NCI-H2171 (cell line): ENCODE measurements at regions not wholly inside any gene's neighbourhood (a gene's known extent, or its start where the extent isn't known, plus 50 kb on each side); places are given as distances from the start of the nearest gene placed in this dataset.
"Not testable (repeated sequence)": the region's sequence is repeated elsewhere in the genome, so short reads cannot be mapped to it uniquely, and the experiment has no call there.

Source experiments
- DNase-seq: peaks from one replicate; lab custom pipeline; 2025; lab: John Stamatoyannopoulos, UW

- DNase-seq: no peak
Observed at GRCh38 chr10:129039406-129040370, 427.4 kb upstream of the MGMT start.

- no peak for DNase-seq
Observed at GRCh38 chr10:129040377-129040776, 426.7 kb upstream of the MGMT start.

DNA sequence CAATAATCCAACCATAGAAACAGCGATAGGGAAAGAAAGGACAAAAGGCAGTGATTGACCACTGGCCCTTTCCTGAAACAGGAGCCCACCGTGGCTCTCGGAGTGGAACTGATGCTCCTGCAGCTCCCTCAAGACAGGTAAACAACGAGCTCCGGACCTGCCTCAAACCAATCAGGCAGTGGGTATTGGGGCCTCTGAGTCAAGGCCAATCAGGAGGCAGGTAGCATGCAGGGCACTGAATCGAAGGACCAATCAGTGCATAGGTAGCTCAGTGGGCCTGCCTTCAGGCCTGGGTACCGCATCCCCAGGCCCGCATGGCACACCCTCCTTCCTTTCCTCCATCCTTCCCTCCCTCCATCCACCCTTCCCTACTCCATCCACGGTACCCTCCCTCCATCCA, 425.1 kb upstream of the MGMT start:
- DNase-seq: no peak

- no peak for DNase-seq
Observed at GRCh38 chr10:129042776-129043595, 424.1 kb upstream of the MGMT start.

DNA sequence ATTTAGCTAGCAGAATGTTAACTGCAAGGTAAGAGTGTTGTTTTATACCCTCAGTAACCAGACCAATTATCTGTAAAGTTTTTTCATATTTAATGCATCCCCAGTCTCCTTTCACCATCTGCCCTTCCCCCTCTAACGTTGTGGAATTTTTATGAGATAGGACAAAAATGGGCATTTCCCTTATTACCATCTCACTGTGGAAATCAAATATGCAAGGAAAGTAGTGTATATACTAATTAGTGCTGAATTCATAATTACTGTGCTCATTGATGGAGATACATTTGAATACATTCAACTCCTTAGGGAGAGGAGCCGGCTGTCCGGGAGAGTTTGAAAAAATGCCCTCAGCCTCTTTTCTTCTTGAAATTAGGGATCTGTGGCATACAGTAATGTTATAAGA, 423.4 kb upstream of the MGMT start:
- DNase-seq: no peak

- DNase-seq: no peak
Observed at GRCh38 chr10:129045599-129045998, 421.4 kb upstream of the MGMT start.

DNA sequence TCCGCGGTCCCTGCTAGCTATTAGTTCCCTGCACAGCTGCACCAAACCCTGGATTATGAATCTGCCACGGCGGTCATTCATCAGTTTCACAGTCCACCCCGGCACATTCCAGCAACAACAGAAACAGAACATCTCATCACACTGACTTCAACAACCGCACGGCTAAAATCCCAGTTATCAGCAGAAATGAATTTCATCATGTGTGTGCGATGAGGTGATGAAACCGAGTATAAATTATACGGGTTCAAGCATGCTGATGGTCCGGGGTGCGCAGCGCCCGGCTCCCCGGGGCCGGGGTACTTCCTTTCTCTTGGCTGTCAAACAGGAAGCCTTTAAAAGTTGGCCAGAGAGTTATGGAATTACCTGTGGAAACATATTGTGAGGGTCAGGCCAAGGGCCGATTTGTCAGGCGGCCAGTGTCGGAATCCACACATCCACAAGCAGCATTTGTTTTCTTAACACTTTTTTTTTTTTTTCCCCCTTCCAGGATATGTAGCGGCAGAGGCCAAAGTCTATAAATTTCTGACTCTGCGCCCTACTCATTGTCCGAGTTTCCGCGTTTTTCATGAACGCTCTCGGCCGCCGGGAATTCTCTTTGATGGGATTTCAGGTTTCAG, 420.9 kb upstream of the MGMT start:
- no peak for DNase-seq

- no peak for DNase-seq
Observed at GRCh38 chr10:129046962-129047361, 420.1 kb upstream of the MGMT start.

GRCh38 chr10:129047600-129047999, 419.4 kb upstream of the MGMT start:
- DNase-seq: no peak

DNA sequence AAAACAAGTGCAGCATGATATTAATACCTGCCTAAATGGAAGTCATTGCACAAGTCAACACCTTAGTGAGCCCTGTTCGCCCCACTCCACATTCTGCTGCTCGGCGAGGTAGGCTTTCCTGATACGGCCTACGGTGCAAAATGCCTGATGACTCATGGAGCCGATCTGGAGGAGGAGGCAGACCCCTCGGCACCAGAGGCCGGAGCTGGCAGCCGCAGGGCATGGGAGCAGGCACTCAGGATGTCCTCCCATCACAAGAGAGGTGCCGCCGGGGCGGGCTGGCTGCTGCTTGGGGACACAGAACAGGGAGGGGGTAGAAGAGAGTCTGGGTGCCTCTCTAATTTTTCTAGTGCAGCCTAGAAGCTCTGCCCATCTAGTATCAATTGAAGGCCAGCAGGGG, 418.5 kb upstream of the MGMT start:
- no peak for DNase-seq

- DNase-seq: peak; percentile 75
Observed at GRCh38 chr10:129049501-129049900, 417.5 kb upstream of the MGMT start.

GRCh38 chr10:129055225-129055624, 411.8 kb upstream of the MGMT start:
- DNase-seq: no peak

- no peak for DNase-seq
Observed at GRCh38 chr10:129055986-129056385, 411.1 kb upstream of the MGMT start.

DNA sequence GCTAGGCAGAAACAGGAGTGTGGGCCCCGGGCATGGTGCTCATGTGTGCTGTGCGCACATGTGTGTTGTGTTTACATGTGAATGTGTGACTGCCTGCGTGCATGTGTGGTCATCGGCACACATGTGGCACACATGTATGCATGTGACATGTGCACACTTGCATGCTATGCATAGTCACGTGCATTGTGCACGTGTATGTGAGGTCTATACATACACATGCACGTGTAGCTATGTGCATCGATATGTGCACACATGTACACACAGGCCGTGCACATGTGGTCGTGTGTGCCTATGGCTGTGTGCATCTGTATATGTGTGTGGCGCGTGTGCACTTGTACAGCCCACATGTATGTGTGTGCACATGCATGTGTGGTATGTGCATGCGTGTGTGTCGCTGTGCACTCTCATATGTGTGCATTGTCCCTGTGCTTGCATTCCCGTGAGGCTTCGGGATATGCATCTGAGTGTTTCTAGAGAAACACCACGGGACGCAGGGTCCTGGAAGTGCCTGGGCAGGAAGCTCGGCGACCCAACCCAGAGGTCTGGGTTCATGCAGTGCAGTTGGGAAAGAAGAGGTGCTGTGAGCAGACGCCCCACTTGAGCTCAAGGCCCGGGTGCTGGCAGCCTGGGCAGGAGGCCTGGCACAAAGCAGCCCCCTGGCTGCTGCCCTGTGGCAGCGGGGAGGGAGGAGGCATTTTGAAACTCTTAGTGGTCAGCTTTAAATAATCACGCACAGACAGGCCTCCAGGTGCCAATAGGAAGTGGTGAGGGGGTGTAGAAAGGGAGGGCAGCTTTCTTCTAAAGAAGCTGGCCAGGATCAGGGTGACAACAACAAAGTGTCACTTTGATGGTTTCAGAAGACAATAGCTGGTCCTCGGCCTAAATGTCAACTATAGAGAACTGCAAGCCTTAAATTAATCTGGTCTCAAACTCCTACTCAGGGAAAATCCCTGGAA, 410.0 kb upstream of the MGMT start:
- no peak for DNase-seq

DNA sequence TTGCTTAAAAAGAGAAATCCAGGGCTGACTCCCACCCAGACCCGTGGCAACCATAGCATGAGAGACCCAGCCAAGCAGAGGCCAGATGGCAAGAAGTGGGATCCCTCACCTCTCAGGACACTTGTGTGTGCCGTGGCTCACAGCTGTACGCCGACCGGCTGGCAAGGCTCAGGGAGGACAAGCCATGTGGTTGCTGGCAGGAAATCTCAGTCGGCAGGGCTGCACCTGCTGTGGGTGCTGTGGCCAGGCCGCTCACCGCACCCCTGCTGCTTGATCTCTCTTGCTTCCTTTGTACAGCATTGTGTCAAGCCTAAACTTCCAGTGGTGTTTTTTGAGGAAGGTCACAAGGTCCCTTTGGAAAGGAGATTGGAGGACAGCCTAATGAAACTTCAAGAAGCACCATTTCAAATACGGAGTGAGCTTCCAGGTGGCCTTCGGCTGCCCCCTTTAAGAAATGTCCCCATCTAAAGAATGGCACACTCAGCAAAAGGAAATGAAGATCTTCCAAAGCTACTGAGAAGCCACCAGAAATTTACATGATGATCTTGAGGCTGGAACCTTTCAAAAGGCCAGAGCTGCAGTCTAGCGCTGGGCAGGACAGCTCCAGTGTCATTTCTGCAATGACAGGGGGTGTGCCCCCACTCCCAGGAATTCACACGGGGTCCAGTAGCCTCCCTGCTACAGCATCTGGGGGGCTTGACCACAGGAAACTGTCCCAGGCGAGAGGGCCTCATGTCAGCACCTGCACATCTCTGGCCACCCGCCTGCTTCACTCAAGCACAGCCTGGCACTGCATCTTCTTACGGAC, 409.0 kb upstream of the MGMT start:
- DNase-seq: no peak

DNA sequence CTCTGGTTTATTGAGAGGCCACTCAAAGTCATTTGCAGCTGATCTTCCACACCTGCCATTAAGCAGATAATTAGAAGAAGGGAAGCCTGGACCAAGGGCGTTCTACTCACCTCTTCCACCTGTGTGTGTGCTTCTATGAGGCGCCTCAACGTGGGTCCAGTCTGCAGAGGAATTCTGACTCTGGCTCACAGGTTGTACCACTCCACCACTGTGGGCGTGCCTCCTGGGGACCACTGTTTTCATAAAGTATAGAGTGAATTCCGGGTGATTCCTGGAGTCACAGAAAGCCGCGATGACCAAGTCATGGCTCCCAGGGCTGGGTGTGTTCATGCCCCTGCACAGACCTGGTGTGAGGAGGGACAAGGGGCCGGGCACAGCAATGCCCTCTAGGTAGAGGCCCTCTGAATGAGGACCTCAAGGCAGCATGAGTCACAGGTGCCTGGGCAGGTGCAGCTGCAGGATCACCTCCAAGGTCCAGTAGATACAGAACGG, 408.3 kb upstream of the MGMT start:
- DNase-seq: no peak

DNA sequence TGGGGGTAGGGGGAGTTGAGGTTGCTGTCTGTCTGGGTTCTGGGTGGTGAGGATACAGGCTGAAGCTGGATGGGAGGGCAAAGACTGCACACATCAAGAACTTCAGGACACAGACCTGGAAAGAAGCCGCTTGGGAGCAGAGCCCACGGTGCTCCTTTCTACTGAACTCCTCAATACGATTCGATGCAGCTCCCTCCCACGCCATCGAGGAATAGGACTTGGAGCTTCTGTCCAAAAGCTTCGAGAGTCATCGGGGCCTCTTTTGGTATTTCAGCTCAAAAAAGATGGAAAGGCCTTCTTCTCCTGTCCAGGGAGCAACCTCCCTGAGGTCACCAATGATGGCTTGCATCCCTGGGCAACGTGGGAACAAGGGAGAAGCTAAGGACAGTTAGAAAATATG, 407.1 kb upstream of the MGMT start:
- no peak for DNase-seq

DNA sequence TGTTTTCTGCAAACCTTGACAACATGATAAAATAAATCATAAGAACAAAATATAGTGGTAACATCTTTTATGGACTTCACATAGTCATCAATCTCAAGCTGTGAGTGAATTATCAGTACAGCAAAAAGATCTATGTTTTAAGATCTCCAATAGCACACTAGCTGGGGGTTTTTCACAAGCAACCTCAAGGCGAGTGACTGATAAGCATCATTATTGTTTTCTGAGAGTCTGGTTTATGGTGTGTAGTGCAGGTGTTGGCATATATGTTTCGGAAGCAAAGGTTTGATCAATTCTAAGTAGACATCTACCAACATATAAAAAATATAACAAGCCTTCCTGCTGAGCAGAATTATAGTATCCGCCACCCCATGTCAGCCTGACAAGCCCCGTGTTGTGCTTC, 403.8 kb upstream of the MGMT start:
- no peak for DNase-seq

DNA sequence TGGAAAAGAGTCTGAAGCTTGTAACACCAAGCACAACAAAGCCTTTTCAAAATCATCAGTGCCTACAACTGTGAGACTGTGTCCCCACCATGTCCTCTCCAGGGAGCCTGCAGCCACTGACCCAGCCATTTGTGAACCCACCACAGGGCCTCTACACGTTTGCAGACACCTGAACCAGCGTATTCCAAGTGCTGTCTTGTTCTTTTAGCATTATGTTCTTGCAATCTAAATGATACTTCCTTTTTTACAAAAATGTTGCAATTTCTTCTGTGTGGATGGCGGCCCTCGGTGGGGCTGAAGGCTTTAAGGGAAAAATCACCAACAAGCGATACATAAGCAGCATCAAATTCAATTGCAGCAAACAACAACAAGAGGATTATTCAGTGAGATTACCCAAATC, 403.2 kb upstream of the MGMT start:
- DNase-seq: no peak

DNA sequence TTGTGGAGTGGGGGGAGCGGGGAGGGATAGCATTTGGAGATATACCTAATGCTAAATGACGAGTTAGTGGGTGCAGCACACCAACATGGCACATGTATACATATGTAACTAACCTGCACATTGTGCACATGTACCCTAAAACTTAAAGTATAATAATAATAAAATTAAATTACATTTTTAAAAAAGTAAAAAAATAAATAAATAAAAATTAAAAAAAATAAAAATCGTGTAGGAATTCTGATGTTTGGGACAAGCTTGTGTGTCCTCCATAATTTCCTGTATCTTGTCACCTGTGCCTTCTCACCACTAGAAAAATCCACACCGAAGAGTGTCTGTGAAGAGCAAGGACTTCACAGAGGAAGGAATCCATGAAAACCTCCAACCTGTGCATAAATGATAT, 400.5 kb upstream of the MGMT start:
- not testable (repeated sequence) for DNase-seq
